GM12878 (cell line): ENCODE measurements at regions not wholly inside any gene's neighbourhood (a gene's known extent, or its start where the extent isn't known, plus 50 kb on each side); places are given as distances from the start of the nearest gene placed in this dataset.

Source experiments
- ATAC-seq: fragments of 200-7000 bp; cut with Tn5 transposase; 3 replicates; pipeline ENCODE4 v1.9.1; 2020; ENCODE audit warnings: mild to moderate bottlenecking, moderate library complexity
- BruUV-seq: library from RNA; stranded (reverse); fragments of 400-500 nt; replicated peaks from 2 replicates; lab custom pipeline; 2021; lab: Mats Ljungman, UMichigan
- CTCF ChIA-PET: fragments of 300-600 bp; sonication (Branson Sonifier 250); formaldehyde crosslinking; extraction: SDS; loops from one replicate; lab custom pipeline; 2021; ENCODE audit warnings: inconsistent platforms; lab: Yijun Ruan, JAX
- POLR2A ChIA-PET: fragments of 350-600 bp; formaldehyde crosslinking; extraction: SDS; loops from one replicate; lab custom pipeline; 2021; ENCODE audit warnings: inconsistent platforms; lab: Charles Lee
- RAD21 ChIA-PET: fragments of 300-600 bp; sonication (Branson Sonifier 250); formaldehyde crosslinking; loops from one replicate; lab custom pipeline; 2023; ENCODE audit warnings: antibody characterized with exemption; ENCODE audit not compliant: unreplicated experiment; lab: Charles Lee
- SMC1A ChIA-PET: fragments of 300-600 bp; sonication (Branson Sonifier 250); formaldehyde crosslinking; loops from one replicate; lab custom pipeline; 2023; ENCODE audit not compliant: unreplicated experiment, uncharacterized antibody; lab: Charles Lee
- DNase-seq: peaks from one replicate; pipeline ENCODE4 v3.0.0-alpha.2; 2011; ENCODE audit warnings: low read depth, low spot score
- FAIRE-seq: peaks from 3 replicates; lab custom pipeline; 2011; peaks lifted over from hg19 to GRCh38; lab: Jason Lieb, UNC
- H2AFZ ChIP-seq: 2 replicates; pipeline ENCODE4 v1.6.0; 2011; ENCODE audit warnings: low read depth, low read length, control low read depth; ENCODE audit not compliant: control insufficient read depth
- H3K27ac ChIP-seq: 2 replicates; pipeline ENCODE4 v1.5.1; 2011; ENCODE audit warnings: control low read depth; ENCODE audit not compliant: control insufficient read depth, insufficient read depth
- H3K27me3 ChIP-seq, 2 experiments: replicated peaks in 1 of 2; 2 replicates each; pipeline versions ENCODE4 v1.6.0 to v1.6.1; 2011; ENCODE audit warnings: low read length in 1 of 2; ENCODE audit not compliant: control insufficient read depth in 2 of 2, insufficient read depth in 2 of 2
- H3K36me3 ChIP-seq, 2 experiments: 2 replicates each; pipeline ENCODE4 v1.5.1; 2011; ENCODE audit warnings: low read length in 1 of 2; ENCODE audit not compliant: control insufficient read depth in 2 of 2, insufficient read depth in 2 of 2
- H3K4me1 ChIP-seq: 2 replicates; pipeline ENCODE4 v1.6.1; 2011; ENCODE audit warnings: mild to moderate bottlenecking, low read length, moderate library complexity, mixed read lengths; ENCODE audit not compliant: control insufficient read depth, insufficient read depth
- H3K4me2 ChIP-seq: 2 replicates; pipeline ENCODE4 v1.6.0; 2011; ENCODE audit warnings: control low read depth; ENCODE audit not compliant: control insufficient read depth, insufficient read depth
- H3K4me3 ChIP-seq: fragments of 200-600 bp; sonication (generic); 2 replicates; pipeline ENCODE4 v1.5.1; 2016
- H3K79me2 ChIP-seq: 2 replicates; pipeline ENCODE4 v1.6.0; 2011; ENCODE audit warnings: low read length; ENCODE audit not compliant: control insufficient read depth, insufficient read depth
- H3K9ac ChIP-seq: 2 replicates; pipeline ENCODE4 v1.8.0; 2011; ENCODE audit warnings: low read length, control low read depth, mixed read lengths; ENCODE audit not compliant: control insufficient read depth, insufficient read depth
- H3K9me3 ChIP-seq: replicated peaks from 3 replicates; pipeline ENCODE4 v1.5.1; 2011; ENCODE audit warnings: mild to moderate bottlenecking, low read length; ENCODE audit not compliant: control insufficient read depth, insufficient read depth
- H4K20me1 ChIP-seq: 2 replicates; pipeline ENCODE4 v1.6.0; 2011; ENCODE audit not compliant: control insufficient read depth, insufficient read depth
- CHD4 ChIP-seq: fragments of 200-600 bp; sonication (generic); IDR thresholded peaks from 2 replicates; pipeline ENCODE4 v1.6.1; 2016; ENCODE audit warnings: mild to moderate bottlenecking
- GATAD2B ChIP-seq: fragments of 450-650 bp; conservative IDR thresholded peaks from 2 replicates; pipeline ENCODE4 v1.6.1; 2017; ENCODE audit warnings: low read depth, mild to moderate bottlenecking, moderate library complexity
- IKZF1 ChIP-seq: fragments of 450-650 bp; conservative IDR thresholded peaks from 2 replicates; pipeline ENCODE4 v1.6.1; 2017; ENCODE audit warnings: antibody characterized with exemption, mild to moderate bottlenecking
- KLF5 ChIP-seq: fragments of 450-650 bp; IDR thresholded peaks from 2 replicates; pipeline ENCODE4 v1.6.1; 2014; ENCODE audit warnings: mild to moderate bottlenecking; ENCODE audit not compliant: partially characterized antibody
- NKRF ChIP-seq: fragments of 450-650 bp; conservative IDR thresholded peaks from 2 replicates; pipeline ENCODE4 v1.6.1; 2017; ENCODE audit warnings: mild to moderate bottlenecking, moderate library complexity
- NR2C1 ChIP-seq: fragments of 450-650 bp; IDR thresholded peaks from 2 replicates; pipeline ENCODE4 v1.6.1; 2017; ENCODE audit warnings: antibody characterized with exemption, mild to moderate bottlenecking, moderate library complexity
- SPI1 ChIP-seq: IDR thresholded peaks from 2 replicates; pipeline ENCODE4 v1.6.1; 2011; ENCODE audit warnings: low read depth, mild to moderate bottlenecking, low read length, moderate library complexity, borderline replicate concordance; ENCODE audit not compliant: insufficient read depth
- STAT1 ChIP-seq: fragments of 450-650 bp; conservative IDR thresholded peaks from 2 replicates; pipeline ENCODE4 v1.6.1; 2014; ENCODE audit warnings: antibody characterized with exemption, mild to moderate bottlenecking
- TBL1XR1 ChIP-seq: IDR thresholded peaks from 2 replicates; pipeline ENCODE4 v1.6.1; 2012; ENCODE audit warnings: low read depth, low read length, improper control_type of control experiment
- TCF7 ChIP-seq: IDR thresholded peaks from 2 replicates; pipeline ENCODE4 v1.6.1; 2014; ENCODE audit warnings: antibody characterized with exemption, borderline replicate concordance
- ZBTB11 ChIP-seq: fragments of 450-650 bp; formaldehyde crosslinking; IDR thresholded peaks from 2 replicates; pipeline ENCODE4 v1.5.0; 2022; ENCODE audit warnings: mild to moderate bottlenecking, missing genetic modification characterization
- ZZZ3 ChIP-seq: IDR thresholded peaks from 2 replicates; pipeline ENCODE4 v1.6.1; 2011; ENCODE audit warnings: low read depth; ENCODE audit not compliant: control insufficient read depth, insufficient read length
- WGBS: methylation state at CpG from one replicate; pipeline ENCODE4 v1.1.6; 2016; ENCODE audit warnings: low lambda C conversion rate; ENCODE audit not compliant: insufficient replicate concordance, insufficient coverage; ENCODE audit errors: missing lambda C conversion rate; 5-methylcytosine and 5-hydroxymethylcytosine counted together
- in situ Hi-C: fragments of 300-500 bp; cut with MboI; formaldehyde crosslinking; loops from 9 replicates; pipeline ENCODE4 v1.14.3; 2018; ENCODE audit warnings: mixed read lengths
- intact Hi-C: fragments of 100-400 bp; cut with micrococcal nuclease; formaldehyde crosslinking; loops from one replicate; pipeline ENCODE4 v1.14.2; 2022; ENCODE audit not compliant: unreplicated experiment
- TF ChIP-seq, protein P1 (sequence below): fragments of 450-650 bp; IDR thresholded peaks from 2 replicates; pipeline ENCODE4 v1.6.1; 2016; ENCODE audit warnings: mild to moderate bottlenecking, moderate library complexity, borderline replicate concordance
- TF ChIP-seq, protein P2 (sequence below): IDR thresholded peaks from 2 replicates; pipeline ENCODE4 v1.6.1; 2012; ENCODE audit warnings: low read depth, low read length, improper control_type of control experiment

DNA sequence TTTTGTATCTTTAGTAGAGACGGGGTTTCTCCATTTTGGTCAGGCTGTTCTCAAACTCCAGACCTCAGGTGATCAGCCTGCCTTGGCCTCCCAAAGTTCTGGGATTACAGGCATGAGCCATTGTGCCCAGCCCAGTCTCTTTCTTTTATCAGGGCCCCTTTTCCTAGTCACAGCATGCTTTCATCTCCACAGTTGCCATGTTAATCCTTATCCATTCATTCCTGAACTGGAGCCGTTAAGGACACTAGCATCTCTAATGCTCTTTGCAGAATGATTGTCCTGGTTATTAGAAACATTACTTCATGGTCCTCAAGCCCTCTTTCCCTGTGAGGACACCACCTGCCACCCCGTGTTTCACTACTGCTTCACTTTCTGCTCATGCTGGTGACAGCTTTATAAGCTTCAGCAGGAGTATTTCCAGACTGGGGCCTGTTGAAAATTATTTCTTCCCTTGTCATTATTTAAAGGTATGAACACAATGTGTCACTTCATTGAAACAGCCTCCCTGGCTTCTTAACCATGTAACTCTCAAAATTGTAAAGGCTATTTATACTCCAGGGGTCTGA, 313.9 kb downstream of the BMPER start:
- TF ChIP-seq GATAD2B (no peak), KLF5 (no peak), ZBTB11 (no peak), NKRF (no peak), STAT1 (no peak), TBL1XR1 (no peak), CHD4 (no peak), IKZF1 (no peak), NR2C1 (no peak), ZZZ3 (no peak), SPI1 (no peak), TCF7 (no peak)
- TF ChIP-seq, protein P1, sequence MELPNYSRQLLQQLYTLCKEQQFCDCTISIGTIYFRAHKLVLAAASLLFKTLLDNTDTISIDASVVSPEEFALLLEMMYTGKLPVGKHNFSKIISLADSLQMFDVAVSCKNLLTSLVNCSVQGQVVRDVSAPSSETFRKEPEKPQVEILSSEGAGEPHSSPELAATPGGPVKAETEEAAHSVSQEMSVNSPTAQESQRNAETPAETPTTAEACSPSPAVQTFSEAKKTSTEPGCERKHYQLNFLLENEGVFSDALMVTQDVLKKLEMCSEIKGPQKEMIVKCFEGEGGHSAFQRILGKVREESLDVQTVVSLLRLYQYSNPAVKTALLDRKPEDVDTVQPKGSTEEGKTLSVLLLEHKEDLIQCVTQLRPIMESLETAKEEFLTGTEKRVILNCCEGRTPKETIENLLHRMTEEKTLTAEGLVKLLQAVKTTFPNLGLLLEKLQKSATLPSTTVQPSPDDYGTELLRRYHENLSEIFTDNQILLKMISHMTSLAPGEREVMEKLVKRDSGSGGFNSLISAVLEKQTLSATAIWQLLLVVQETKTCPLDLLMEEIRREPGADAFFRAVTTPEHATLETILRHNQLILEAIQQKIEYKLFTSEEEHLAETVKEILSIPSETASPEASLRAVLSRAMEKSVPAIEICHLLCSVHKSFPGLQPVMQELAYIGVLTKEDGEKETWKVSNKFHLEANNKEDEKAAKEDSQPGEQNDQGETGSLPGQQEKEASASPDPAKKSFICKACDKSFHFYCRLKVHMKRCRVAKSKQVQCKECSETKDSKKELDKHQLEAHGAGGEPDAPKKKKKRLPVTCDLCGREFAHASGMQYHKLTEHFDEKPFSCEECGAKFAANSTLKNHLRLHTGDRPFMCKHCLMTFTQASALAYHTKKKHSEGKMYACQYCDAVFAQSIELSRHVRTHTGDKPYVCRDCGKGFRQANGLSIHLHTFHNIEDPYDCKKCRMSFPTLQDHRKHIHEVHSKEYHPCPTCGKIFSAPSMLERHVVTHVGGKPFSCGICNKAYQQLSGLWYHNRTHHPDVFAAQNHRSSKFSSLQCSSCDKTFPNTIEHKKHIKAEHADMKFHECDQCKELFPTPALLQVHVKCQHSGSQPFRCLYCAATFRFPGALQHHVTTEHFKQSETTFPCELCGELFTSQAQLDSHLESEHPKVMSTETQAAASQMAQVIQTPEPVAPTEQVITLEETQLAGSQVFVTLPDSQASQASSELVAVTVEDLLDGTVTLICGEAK, result no peak
- TF ChIP-seq, protein P2, sequence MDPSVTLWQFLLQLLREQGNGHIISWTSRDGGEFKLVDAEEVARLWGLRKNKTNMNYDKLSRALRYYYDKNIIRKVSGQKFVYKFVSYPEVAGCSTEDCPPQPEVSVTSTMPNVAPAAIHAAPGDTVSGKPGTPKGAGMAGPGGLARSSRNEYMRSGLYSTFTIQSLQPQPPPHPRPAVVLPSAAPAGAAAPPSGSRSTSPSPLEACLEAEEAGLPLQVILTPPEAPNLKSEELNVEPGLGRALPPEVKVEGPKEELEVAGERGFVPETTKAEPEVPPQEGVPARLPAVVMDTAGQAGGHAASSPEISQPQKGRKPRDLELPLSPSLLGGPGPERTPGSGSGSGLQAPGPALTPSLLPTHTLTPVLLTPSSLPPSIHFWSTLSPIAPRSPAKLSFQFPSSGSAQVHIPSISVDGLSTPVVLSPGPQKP, result no peak
- no peaks in the 10 kb centered on the region for H4K20me1 ChIP-seq
- 2% methylated on average over 3 of the region's 3 CpGs for WGBS
- no peak overlapping the region for H3K4me2 ChIP-seq
- no peaks in the 10 kb centered on the region for H3K36me3 ChIP-seq
- H3K9me3 ChIP-seq, result no peaks in the 10 kb centered on the region
- POLR2A ChIA-PET, result no interaction called here
- intact Hi-C loops, result no loop called here
- DNase-seq (no peak), FAIRE-seq (no peak), ATAC-seq (no peak)
- RAD21 ChIA-PET, result no interaction called here
- no peak overlapping the region for H3K4me3 ChIP-seq
- CTCF ChIA-PET, result no interaction called here
- H3K27ac ChIP-seq, result no peak overlapping the region
- BruUV-seq, result no TSS peak
- H3K79me2 ChIP-seq, result no peaks in the 10 kb centered on the region
- no peaks in the 10 kb centered on the region for H3K27me3 ChIP-seq
- SMC1A ChIA-PET, result no interaction called here
- no peaks in the 10 kb centered on the region for H3K4me1 ChIP-seq
- in situ Hi-C loops, result no loop called here
- no peak overlapping the region for H3K9ac ChIP-seq
- H2AFZ ChIP-seq, result no peak overlapping the region
